ENCODE measurements at regions not wholly inside any gene's neighbourhood (a gene's known extent, or its start where the extent isn't known, plus 50 kb on each side); places are given as distances from the start of the nearest gene placed in this dataset.

DNA sequence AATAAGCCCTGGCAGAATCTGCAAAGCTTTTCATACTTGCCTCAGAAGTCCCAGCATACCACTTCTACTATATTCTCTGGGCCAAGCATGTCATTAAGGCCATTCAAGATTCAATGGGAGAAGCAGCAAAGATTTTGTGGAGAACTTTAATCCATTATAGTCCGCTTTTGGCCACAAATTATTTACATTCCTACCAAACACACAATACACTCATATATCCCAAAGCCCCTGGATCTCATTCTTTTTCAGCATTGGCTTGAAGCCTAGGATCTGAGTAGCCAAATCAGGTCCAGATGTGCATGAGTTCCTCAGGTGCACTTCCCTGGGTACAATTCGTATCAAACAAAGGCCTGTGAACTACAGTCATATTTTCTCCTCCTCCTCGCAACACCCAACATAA is 203.4 kb downstream of the NDFIP2 start:
- no peak for TF ChIP-seq GABPA (IDR thresholded peaks at IDR 0.05 in 1 of 2, conservative IDR thresholded peaks at IDR 0.05 in 1 of 2)
- no peak for TF ChIP-seq CTCF (IDR thresholded peaks at IDR 0.05; ENCODE audit: low read depth, low read length, missing input control)
- TF ChIP-seq ZBTB33 (IDR thresholded peaks at IDR 0.05): no peak
- TF ChIP-seq, protein P1, sequence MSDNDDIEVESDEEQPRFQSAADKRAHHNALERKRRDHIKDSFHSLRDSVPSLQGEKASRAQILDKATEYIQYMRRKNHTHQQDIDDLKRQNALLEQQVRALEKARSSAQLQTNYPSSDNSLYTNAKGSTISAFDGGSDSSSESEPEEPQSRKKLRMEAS (IDR thresholded peaks at IDR 0.05): no peak
- TF ChIP-seq, protein P2, sequence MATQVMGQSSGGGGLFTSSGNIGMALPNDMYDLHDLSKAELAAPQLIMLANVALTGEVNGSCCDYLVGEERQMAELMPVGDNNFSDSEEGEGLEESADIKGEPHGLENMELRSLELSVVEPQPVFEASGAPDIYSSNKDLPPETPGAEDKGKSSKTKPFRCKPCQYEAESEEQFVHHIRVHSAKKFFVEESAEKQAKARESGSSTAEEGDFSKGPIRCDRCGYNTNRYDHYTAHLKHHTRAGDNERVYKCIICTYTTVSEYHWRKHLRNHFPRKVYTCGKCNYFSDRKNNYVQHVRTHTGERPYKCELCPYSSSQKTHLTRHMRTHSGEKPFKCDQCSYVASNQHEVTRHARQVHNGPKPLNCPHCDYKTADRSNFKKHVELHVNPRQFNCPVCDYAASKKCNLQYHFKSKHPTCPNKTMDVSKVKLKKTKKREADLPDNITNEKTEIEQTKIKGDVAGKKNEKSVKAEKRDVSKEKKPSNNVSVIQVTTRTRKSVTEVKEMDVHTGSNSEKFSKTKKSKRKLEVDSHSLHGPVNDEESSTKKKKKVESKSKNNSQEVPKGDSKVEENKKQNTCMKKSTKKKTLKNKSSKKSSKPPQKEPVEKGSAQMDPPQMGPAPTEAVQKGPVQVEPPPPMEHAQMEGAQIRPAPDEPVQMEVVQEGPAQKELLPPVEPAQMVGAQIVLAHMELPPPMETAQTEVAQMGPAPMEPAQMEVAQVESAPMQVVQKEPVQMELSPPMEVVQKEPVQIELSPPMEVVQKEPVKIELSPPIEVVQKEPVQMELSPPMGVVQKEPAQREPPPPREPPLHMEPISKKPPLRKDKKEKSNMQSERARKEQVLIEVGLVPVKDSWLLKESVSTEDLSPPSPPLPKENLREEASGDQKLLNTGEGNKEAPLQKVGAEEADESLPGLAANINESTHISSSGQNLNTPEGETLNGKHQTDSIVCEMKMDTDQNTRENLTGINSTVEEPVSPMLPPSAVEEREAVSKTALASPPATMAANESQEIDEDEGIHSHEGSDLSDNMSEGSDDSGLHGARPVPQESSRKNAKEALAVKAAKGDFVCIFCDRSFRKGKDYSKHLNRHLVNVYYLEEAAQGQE (IDR thresholded peaks at IDR 0.05): no peak

Measured in liver (tissue), 3 donors.